Fibroblast of villous mesenchyme (primary cell): ENCODE measurements at regions not wholly inside any gene's neighbourhood (a gene's known extent, or its start where the extent isn't known, plus 50 kb on each side); places are given as distances from the start of the nearest gene placed in this dataset.
"Not testable (repeated sequence)": the region's sequence is repeated elsewhere in the genome, so short reads cannot be mapped to it uniquely, and the experiment has no call there.

ENCODE experiments used
- DNase-seq: peaks from one replicate; pipeline ENCODE4 v3.0.0-alpha.2; 2010; ENCODE audit warnings: low read depth
- H3K4me3 ChIP-seq: 2 replicates; pipeline ENCODE4 v1.5.1; 2011; ENCODE audit warnings: low read depth, mild to moderate bottlenecking, low read length
- CTCF ChIP-seq: IDR thresholded peaks from 2 replicates; pipeline ENCODE4 v1.5.1; 2012; ENCODE audit warnings: low read depth, mild to moderate bottlenecking, low read length; ENCODE audit not compliant: insufficient read depth

GRCh38 chr2:131425231-131425941 lies 50.5 kb upstream of the TUBA3D start:
- DNase-seq = no peak
- no peak for TF ChIP-seq CTCF
- no peak overlapping the region for H3K4me3 ChIP-seq

- DNase-seq, H3K4me3 ChIP-seq: not testable (repeated sequence)
These were observed 51.3 kb upstream of the TUBA3D start for GRCh38 chr2:131424605-131425114.

GRCh38 chr2:131420751-131421150 lies 55.2 kb upstream of the TUBA3D start:
- H3K4me3 ChIP-seq, DNase-seq: not testable (repeated sequence)

GRCh38 chr2:131419441-131419840 lies 55.5 kb upstream of the RAB6D start:
- H3K4me3 ChIP-seq = no peak overlapping the region
- DNase-seq = peak; percentile 9
- TF ChIP-seq CTCF = no peak

- no peak for TF ChIP-seq CTCF
- no peak overlapping the region for H3K4me3 ChIP-seq
These were observed 54.7 kb upstream of the RAB6D start for GRCh38 chr2:131418625-131419024.

GRCh38 chr2:131417886-131418285 lies 53.9 kb upstream of the RAB6D start:
- H3K4me3 ChIP-seq = no peak overlapping the region
- no peak for DNase-seq
- TF ChIP-seq CTCF = no peak

More at GRCh38 chr2:131418625-131419024, 54.7 kb upstream of the RAB6D start:
- no peak for DNase-seq

- no peak for TF ChIP-seq CTCF
- DNase-seq = no peak
- H3K4me3 ChIP-seq = no peak overlapping the region
These were observed 49.8 kb upstream of the RAB6D start for GRCh38 chr2:131413785-131414184.
